Mammary epithelial cell (primary cell): ENCODE measurements at regions not wholly inside any gene's neighbourhood (a gene's known extent, or its start where the extent isn't known, plus 50 kb on each side); places are given as distances from the start of the nearest gene placed in this dataset.

Experiments used
- CTCF ChIP-seq, 2 donors: IDR thresholded peaks in 1 of 2; conservative IDR thresholded peaks in 1 of 2; 2 replicates each; pipeline ENCODE4 v1.5.1; 2011 to 2012; ENCODE audit warnings: inconsistent platforms in 2 of 2, low read length in 2 of 2, mild to moderate bottlenecking in 2 of 2, control low read depth in 1 of 2, low read depth in 1 of 2; ENCODE audit not compliant: insufficient read depth in 1 of 2; ENCODE audit errors: extremely low read depth in 1 of 2
- EZH2 ChIP-seq: IDR thresholded peaks from 2 replicates; pipeline ENCODE4 v1.6.1; 2012; ENCODE audit warnings: low read length, inconsistent platforms, borderline replicate concordance

- no peak for TF ChIP-seq EZH2
- TF ChIP-seq CTCF (conservative IDR thresholded peaks at IDR 0.05 in 1 of 2, IDR thresholded peaks at IDR 0.05 in 1 of 2; ENCODE audit: extremely low read depth in 1 of 2, insufficient read depth in 1 of 2, low read depth in 1 of 2, low read length in 2 of 2) = no peak
Observed at GRCh38 chr13:80451641-80452040, 110.7 kb upstream of the SPRY2 start.
